OCI-LY3 (cell line): ENCODE measurements at regions not wholly inside any gene's neighbourhood (a gene's known extent, or its start where the extent isn't known, plus 50 kb on each side); places are given as distances from the start of the nearest gene placed in this dataset.

ENCODE experiments used
- H2AFZ ChIP-seq: fragments of 200-600, 300-600 bp; shearing (Covaris generic); 2 replicates; pipeline ENCODE4 v1.6.0; 2014; ENCODE audit warnings: antibody characterized with exemption, low read depth, low read length
- H3K27ac ChIP-seq: fragments of 200-600, 300-600 bp; sonication (generic); 2 replicates; pipeline ENCODE4 v1.5.1; 2014; ENCODE audit warnings: mild to moderate bottlenecking, low read length, moderate library complexity, mixed read lengths
- H3K27me3 ChIP-seq: fragments of 200-600, 300-600 bp; sonication (generic); 2 replicates; pipeline ENCODE4 v1.6.1; 2014; ENCODE audit warnings: low read depth, low read length, mixed read lengths
- H3K36me3 ChIP-seq: fragments of 200-600, 300-600 bp; sonication (generic); replicated peaks from 2 replicates; pipeline ENCODE3; 2014; ENCODE audit warnings: low read depth, low read length, mixed read lengths
- H3K4me1 ChIP-seq: fragments of 300-600, 200-600 bp; sonication (generic); 2 replicates; pipeline ENCODE4 v1.6.1; 2014; ENCODE audit warnings: low read length, mixed read lengths
- H3K4me2 ChIP-seq: fragments of 200-600, 300-600 bp; sonication (generic); 2 replicates; pipeline ENCODE4 v1.6.1; 2014; ENCODE audit warnings: low read length, mixed read lengths
- H3K4me3 ChIP-seq: fragments of 300-600, 200-600 bp; sonication (generic); 2 replicates; pipeline ENCODE4 v1.5.1; 2014; ENCODE audit warnings: antibody characterized with exemption, mild to moderate bottlenecking, low read length, moderate library complexity
- H3K79me2 ChIP-seq: fragments of 300-600, 200-600 bp; shearing (Covaris generic); 2 replicates; pipeline ENCODE4 v1.6.1; 2014; ENCODE audit warnings: mild to moderate bottlenecking, low read length, mixed read lengths
- H3K9ac ChIP-seq: fragments of 300-600, 200-600 bp; shearing (Covaris generic); 2 replicates; pipeline ENCODE4 v1.6.0; 2014; ENCODE audit warnings: mild to moderate bottlenecking, low read length, moderate library complexity
- H3K9me3 ChIP-seq: fragments of 200-600, 300-600 bp; shearing (Covaris generic); 2 replicates; pipeline ENCODE4 v1.6.1; 2014; ENCODE audit warnings: low read length, mixed read lengths; ENCODE audit not compliant: insufficient read depth
- H4K20me1 ChIP-seq: fragments of 200-600, 300-600 bp; sonication (generic); 2 replicates; pipeline ENCODE4 v1.6.1; 2016; ENCODE audit warnings: low read length, mixed read lengths; ENCODE audit not compliant: insufficient read depth
- CTCF ChIP-seq: fragments of 200-600, 300-600 bp; sonication (generic); IDR thresholded peaks from 2 replicates; pipeline ENCODE4 v1.5.1; 2014; ENCODE audit warnings: antibody characterized with exemption, low read length, low read depth
- EZH2phosphoT487 ChIP-seq: fragments of 200-600 bp; shearing (Covaris generic); IDR thresholded peaks from 2 replicates; pipeline ENCODE4 v1.6.1; 2018; ENCODE audit warnings: antibody characterized with exemption, mixed run types, low read depth

- Histone ChIP-seq H4K20me1 (no peaks in the 10 kb centered on the region), H2AFZ (no peak overlapping the region), H3K9me3 (no peaks in the 10 kb centered on the region), H3K9ac (no peak overlapping the region), H3K4me2 (no peak overlapping the region), H3K27ac (no peak overlapping the region), H3K79me2 (no peaks in the 10 kb centered on the region), H3K4me3 (no peak overlapping the region), H3K27me3 (peaks cover 43% of the 10 kb centered on the region), H3K4me1 (no peaks in the 10 kb centered on the region), H3K36me3 (no peaks in the 10 kb centered on the region)
- TF ChIP-seq EZH2phosphoT487, result no peak
- TF ChIP-seq CTCF, result no peak
These were observed 71.3 kb upstream of the SLC22A11 start for GRCh38 chr11:64484191-64485022.

- Histone ChIP-seq H3K9me3 (no peaks in the 10 kb centered on the region), H3K79me2 (no peaks in the 10 kb centered on the region), H3K4me1 (no peaks in the 10 kb centered on the region), H3K27ac (no peak overlapping the region), H3K4me2 (no peak overlapping the region), H3K27me3 (peaks cover 37% of the 10 kb centered on the region), H3K4me3 (no peak overlapping the region), H2AFZ (no peak overlapping the region), H3K9ac (no peak overlapping the region), H3K36me3 (no peaks in the 10 kb centered on the region), H4K20me1 (no peaks in the 10 kb centered on the region)
- TF ChIP-seq CTCF (no peak), EZH2phosphoT487 (no peak)
These were observed 70.7 kb upstream of the SLC22A11 start for GRCh38 chr11:64485074-64485473.

GRCh38 chr11:64489831-64490441 lies 65.8 kb upstream of the SLC22A11 start:
- Histone ChIP-seq H3K79me2 (no peaks in the 10 kb centered on the region), H3K9me3 (no peaks in the 10 kb centered on the region), H3K4me3 (no peak overlapping the region), H3K9ac (no peak overlapping the region), H3K27ac (no peak overlapping the region), H3K27me3 (peaks cover 31% of the 10 kb centered on the region), H3K4me1 (no peaks in the 10 kb centered on the region; the same call in 1 of the 2 replicates), H3K4me2 (no peak overlapping the region), H4K20me1 (no peaks in the 10 kb centered on the region), H3K36me3 (no peaks in the 10 kb centered on the region), H2AFZ (no peak overlapping the region)
- TF ChIP-seq EZH2phosphoT487 (no peak), CTCF (peak; percentile 95)

GRCh38 chr11:64490562-64491216 lies 65.1 kb upstream of the SLC22A11 start:
- H3K27ac ChIP-seq, result no peak overlapping the region
- H3K4me1 ChIP-seq, result no peaks in the 10 kb centered on the region; the same call in 1 of the 2 replicates
- no peaks in the 10 kb centered on the region for H3K79me2 ChIP-seq
- H4K20me1 ChIP-seq, result no peaks in the 10 kb centered on the region
- no peak overlapping the region for H3K9ac ChIP-seq
- no peak for TF ChIP-seq EZH2phosphoT487
- TF ChIP-seq CTCF, result no peak
- H3K9me3 ChIP-seq, result no peaks in the 10 kb centered on the region
- H2AFZ ChIP-seq, result no peak overlapping the region
- no peak overlapping the region for H3K4me3 ChIP-seq
- H3K27me3 ChIP-seq, result peaks cover 26% of the 10 kb centered on the region
- no peaks in the 10 kb centered on the region for H3K36me3 ChIP-seq
- H3K4me2 ChIP-seq, result no peak overlapping the region
